ENCODE measurements at regions not wholly inside any gene's neighbourhood (a gene's known extent, or its start where the extent isn't known, plus 50 kb on each side); places are given as distances from the start of the nearest gene placed in this dataset.

DNA sequence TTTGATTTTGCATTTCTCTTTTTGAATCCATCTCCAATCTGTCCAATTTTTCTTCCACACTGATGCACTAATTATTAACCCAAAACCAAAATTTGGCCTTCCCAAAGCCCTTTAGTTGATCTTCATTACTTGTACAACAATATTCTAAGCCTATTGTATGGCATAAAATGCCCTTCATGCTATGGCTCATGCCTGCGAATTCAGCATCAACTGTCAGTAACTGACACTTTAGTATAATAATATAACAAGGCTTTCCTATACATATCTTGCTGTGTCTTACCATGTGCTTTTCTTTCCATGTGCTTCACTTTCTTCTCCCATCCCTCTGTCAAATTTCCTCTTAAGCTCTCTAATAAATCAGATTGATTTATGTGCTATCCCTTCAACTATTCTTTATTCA is 154.0 kb upstream of the TFPI start:
- no peak overlapping the region for H2AFZ ChIP-seq (replicated peaks; ENCODE audit: low read length, poor library complexity)
- POLR2A ChIA-PET (ENCODE audit: unreplicated experiment) = no interaction called here

More for the DNA sequence above, 154.0 kb upstream of the TFPI start:
- TF ChIP-seq MXI1 (IDR thresholded peaks at IDR 0.05; ENCODE audit: borderline replicate concordance, low read depth, low read length) = no peak
- no peak for TF ChIP-seq BHLHE40 (IDR thresholded peaks at IDR 0.05; ENCODE audit: low read depth, low read length)
- TF ChIP-seq CHD1 (IDR thresholded peaks at IDR 0.05; ENCODE audit: low read depth, low read length) = no peak
- no peak for TF ChIP-seq NFE2L2 (IDR thresholded peaks at IDR 0.05; ENCODE audit: low read depth, low read length)
- TF ChIP-seq RAD21 (IDR thresholded peaks at IDR 0.05; ENCODE audit: low read length) = no peak
- no peak for TF ChIP-seq RCOR1 (IDR thresholded peaks at IDR 0.05; ENCODE audit: insufficient replicate concordance, low read length)
- no peak for TF ChIP-seq RFX5 (IDR thresholded peaks at IDR 0.05; ENCODE audit: low read depth, low read length)
- no peak for TF ChIP-seq CEBPB (IDR thresholded peaks at IDR 0.05; ENCODE audit: low read depth, low read length)
- TF ChIP-seq POLR2A (IDR thresholded peaks at IDR 0.05; ENCODE audit: low read depth, low read length) = no peak
- no peak for TF ChIP-seq FOS (IDR thresholded peaks at IDR 0.05; ENCODE audit: low read depth, low read length)
- TF ChIP-seq, protein P1, sequence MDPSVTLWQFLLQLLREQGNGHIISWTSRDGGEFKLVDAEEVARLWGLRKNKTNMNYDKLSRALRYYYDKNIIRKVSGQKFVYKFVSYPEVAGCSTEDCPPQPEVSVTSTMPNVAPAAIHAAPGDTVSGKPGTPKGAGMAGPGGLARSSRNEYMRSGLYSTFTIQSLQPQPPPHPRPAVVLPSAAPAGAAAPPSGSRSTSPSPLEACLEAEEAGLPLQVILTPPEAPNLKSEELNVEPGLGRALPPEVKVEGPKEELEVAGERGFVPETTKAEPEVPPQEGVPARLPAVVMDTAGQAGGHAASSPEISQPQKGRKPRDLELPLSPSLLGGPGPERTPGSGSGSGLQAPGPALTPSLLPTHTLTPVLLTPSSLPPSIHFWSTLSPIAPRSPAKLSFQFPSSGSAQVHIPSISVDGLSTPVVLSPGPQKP (IDR thresholded peaks at IDR 0.05; ENCODE audit: borderline replicate concordance, low read depth, low read length) = no peak
- TF ChIP-seq, protein P2, sequence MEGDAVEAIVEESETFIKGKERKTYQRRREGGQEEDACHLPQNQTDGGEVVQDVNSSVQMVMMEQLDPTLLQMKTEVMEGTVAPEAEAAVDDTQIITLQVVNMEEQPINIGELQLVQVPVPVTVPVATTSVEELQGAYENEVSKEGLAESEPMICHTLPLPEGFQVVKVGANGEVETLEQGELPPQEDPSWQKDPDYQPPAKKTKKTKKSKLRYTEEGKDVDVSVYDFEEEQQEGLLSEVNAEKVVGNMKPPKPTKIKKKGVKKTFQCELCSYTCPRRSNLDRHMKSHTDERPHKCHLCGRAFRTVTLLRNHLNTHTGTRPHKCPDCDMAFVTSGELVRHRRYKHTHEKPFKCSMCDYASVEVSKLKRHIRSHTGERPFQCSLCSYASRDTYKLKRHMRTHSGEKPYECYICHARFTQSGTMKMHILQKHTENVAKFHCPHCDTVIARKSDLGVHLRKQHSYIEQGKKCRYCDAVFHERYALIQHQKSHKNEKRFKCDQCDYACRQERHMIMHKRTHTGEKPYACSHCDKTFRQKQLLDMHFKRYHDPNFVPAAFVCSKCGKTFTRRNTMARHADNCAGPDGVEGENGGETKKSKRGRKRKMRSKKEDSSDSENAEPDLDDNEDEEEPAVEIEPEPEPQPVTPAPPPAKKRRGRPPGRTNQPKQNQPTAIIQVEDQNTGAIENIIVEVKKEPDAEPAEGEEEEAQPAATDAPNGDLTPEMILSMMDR (conservative IDR thresholded peaks at IDR 0.05; ENCODE audit: low read depth, low read length) = no peak
- TF ChIP-seq, protein P3, sequence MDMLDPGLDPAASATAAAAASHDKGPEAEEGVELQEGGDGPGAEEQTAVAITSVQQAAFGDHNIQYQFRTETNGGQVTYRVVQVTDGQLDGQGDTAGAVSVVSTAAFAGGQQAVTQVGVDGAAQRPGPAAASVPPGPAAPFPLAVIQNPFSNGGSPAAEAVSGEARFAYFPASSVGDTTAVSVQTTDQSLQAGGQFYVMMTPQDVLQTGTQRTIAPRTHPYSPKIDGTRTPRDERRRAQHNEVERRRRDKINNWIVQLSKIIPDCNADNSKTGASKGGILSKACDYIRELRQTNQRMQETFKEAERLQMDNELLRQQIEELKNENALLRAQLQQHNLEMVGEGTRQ (IDR thresholded peaks at IDR 0.05; ENCODE audit: low read depth, low read length) = no peak
- TF ChIP-seq SMC3 (IDR thresholded peaks at IDR 0.05; ENCODE audit: low read depth, low read length) = no peak
- TF ChIP-seq MAFK (IDR thresholded peaks at IDR 0.05; ENCODE audit: low read depth, low read length) = no peak
- TF ChIP-seq MAZ (IDR thresholded peaks at IDR 0.05; ENCODE audit: borderline replicate concordance, low read depth, low read length) = no peak
- H3K4me1 ChIP-seq (ENCODE audit: control insufficient read depth, insufficient read depth, low read length) = no peaks in the 10 kb centered on the region
- H2BK20ac ChIP-seq (ENCODE audit: low read depth, low read length) = no peak overlapping the region
- H3K23ac ChIP-seq (ENCODE audit: low read depth, low read length) = no peak overlapping the region
- no peaks in the 10 kb centered on the region for H3K9me3 ChIP-seq (ENCODE audit: control insufficient read depth, insufficient read depth, low read length)
- no peaks in the 10 kb centered on the region for H3K36me3 ChIP-seq (ENCODE audit: control insufficient read depth, insufficient read depth, low read length)
- no CpG with 5 or more reads among the region's 1 CpG for WGBS, 2 experiments (ENCODE audit: extremely low coverage in 2 of 2, insufficient read length in 1 of 2)
- no peaks in the 10 kb centered on the region for H3K79me1 ChIP-seq (ENCODE audit: low read depth in 1 of 2, low read length in 2 of 2)
- H3K18ac ChIP-seq (ENCODE audit: low read depth, low read length) = no peak overlapping the region
- H2BK15ac ChIP-seq (ENCODE audit: low read depth, low read length) = no peak overlapping the region
- H4K5ac ChIP-seq (ENCODE audit: low read depth, low read length) = no peak overlapping the region
- no peak overlapping the region for H3K9ac ChIP-seq (ENCODE audit: low read depth, low read length)
- no peak overlapping the region for H3K56ac ChIP-seq (ENCODE audit: extremely low read depth, insufficient read depth, low read length)
- no peak overlapping the region for H2AK9ac ChIP-seq (replicated peaks; ENCODE audit: low read depth, low read length, poor library complexity)
- CTCF ChIA-PET = no interaction called here
- intact Hi-C loops (cut with micrococcal nuclease) (no loop called here), dilution Hi-C loops (cut with HindIII; ENCODE audit: low sequenced_read_pairs, unreplicated experiment) (no loop called here), in situ Hi-C loops (cut with MboI; ENCODE audit: low sequenced_read_pairs) (no loop called here)
- no peak overlapping the region for H2AK5ac ChIP-seq (ENCODE audit: low read depth, low read length)
- H4K8ac ChIP-seq (ENCODE audit: low read depth in 2 of 2, low read length in 2 of 2) = no peak overlapping the region
- no TSS peak for BruUV-seq (replicated peaks)
- no peak overlapping the region for H3K27ac ChIP-seq (ENCODE audit: insufficient read depth, low read length)
- H3K27me3 ChIP-seq (ENCODE audit: control insufficient read depth, insufficient read depth, low read length) = no peaks in the 10 kb centered on the region
- no peak overlapping the region for H3K4me2 ChIP-seq (ENCODE audit: low read depth, low read length)
- H2BK5ac ChIP-seq (ENCODE audit: low read depth, low read length, poor library complexity, severe bottlenecking) = no peak overlapping the region
- no peaks in the 10 kb centered on the region for H3K9me1 ChIP-seq (ENCODE audit: insufficient read depth, low read length)
- no peak overlapping the region for H3K14ac ChIP-seq (replicated peaks; ENCODE audit: low read depth, low read length)
- H4K20me1 ChIP-seq (ENCODE audit: insufficient read depth, low read length) = no peaks in the 10 kb centered on the region
- no peak for DNase-seq
- no peak overlapping the region for H4K91ac ChIP-seq (ENCODE audit: insufficient read depth, low read depth, low read length)
- ATAC-seq (ENCODE audit: low read depth) = no peak
- no peak overlapping the region for H2BK120ac ChIP-seq (ENCODE audit: low read depth, low read length)
- H3K4me3 ChIP-seq (ENCODE audit: insufficient read depth, low read depth, low read length) = no peak overlapping the region
- no peak overlapping the region for H3K4ac ChIP-seq (ENCODE audit: low read depth, low read length)
